Lung microvascular endothelial cell (primary cell): ENCODE measurements at regions not wholly inside any gene's neighbourhood (a gene's known extent, or its start where the extent isn't known, plus 50 kb on each side); places are given as distances from the start of the nearest gene placed in this dataset.
A peak's percentile ranks its signal among the peaks of the same experiment; 100 is the strongest.

Experiments used
- DNase-seq, 2 donors: peaks; one replicate each; pipeline versions ENCODE4 v3.0.0 to v3.0.0-alpha.2; 2010; ENCODE audit warnings: low read depth in 2 of 2

DNA sequence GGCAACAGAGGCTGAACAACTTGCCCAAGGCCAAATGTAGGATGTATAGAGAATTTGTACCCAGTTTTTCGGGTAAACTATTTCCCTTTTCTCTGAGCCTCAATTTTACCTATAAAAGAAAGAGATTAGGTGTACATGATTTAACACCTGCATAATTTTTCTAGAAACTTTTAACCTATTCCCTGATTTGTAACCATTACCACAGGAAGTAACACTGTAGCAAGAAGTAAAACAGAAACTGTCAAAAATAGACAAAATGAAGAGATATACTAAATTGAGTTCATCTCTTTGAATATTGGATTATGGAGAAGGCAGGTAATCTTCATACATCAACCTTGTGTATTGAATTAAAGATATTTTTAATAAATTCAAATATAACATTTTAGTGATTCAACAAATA lies 136.2 kb downstream of the ZC3H11B start:
- DNase-seq: no peak

DNA sequence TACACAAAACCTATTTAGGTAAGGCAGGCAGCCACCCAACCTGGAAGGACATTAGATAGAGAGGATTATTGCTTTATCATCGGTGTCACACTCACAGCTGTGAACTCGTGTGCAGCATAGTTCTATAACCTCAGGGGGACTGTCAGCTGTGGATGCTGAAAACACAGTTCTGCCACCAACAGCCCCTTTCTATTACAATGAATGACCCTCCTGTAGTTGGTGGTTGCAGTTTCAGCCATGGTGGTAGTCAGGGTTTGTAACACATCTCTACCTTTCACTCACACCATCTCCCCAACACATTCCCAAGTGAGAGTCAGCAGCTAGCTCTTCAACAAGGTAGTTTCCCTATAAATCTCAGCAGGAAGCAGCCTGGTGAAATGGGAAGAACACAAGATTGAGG lies 136.8 kb downstream of the ZC3H11B start:
- no peak for DNase-seq

DNA sequence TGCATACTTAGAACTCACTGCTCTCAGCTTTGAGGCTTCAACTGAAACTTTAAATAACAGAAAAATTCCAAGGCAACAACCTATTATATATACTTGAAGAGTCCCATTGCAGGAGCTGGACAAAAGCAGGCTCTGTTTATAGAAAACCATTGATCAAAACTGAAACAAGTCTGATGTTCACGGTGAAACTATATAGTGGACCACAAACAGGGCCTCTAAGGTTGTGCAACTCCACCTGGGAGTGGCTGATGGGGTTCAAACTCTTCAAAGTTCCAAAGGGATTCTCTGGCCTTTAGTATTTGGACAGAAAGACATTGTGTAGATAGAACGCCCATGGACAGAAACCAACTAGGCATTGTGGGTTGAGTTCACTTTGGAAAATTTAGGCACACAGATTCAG lies 140.3 kb downstream of the ZC3H11B start:
- no peak for DNase-seq

DNA sequence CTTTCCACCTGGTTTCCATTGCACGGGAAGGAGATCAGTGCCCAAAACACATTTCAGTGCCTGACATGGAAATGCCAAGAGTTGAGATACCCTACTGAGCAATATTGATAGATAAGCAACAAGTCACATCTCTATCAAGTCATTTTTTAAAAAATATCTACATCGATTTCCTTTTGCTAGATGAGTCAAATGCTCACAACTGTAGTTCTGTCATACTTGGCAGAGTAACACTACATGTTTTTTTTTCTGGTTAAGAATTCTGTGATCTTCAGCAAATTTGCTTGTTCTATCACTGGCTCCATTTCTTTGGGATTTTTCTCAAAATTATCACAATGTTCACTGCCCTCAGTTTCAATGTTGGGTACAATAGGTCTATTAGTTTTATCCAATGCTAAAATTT lies 145.4 kb downstream of the ZC3H11B start:
- no peak for DNase-seq

DNA sequence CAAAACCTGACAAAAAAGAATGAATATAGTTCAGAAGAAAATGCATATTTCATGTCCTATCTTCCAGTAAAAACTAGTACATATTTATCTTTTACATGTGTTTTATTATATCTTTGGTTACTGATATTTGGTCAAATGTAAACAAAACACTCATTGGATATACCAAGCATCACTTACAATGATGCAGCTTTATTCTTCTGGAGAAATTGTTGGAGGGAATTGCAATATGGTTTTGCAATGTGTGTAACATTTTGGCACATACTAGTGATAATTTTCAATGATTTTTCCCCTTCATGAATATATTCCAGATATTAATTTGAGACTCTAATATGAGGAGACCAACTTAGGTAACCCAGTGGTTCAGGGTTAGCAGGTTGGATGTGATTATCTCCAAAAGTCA lies 146.1 kb downstream of the ZC3H11B start:
- no peak for DNase-seq

DNA sequence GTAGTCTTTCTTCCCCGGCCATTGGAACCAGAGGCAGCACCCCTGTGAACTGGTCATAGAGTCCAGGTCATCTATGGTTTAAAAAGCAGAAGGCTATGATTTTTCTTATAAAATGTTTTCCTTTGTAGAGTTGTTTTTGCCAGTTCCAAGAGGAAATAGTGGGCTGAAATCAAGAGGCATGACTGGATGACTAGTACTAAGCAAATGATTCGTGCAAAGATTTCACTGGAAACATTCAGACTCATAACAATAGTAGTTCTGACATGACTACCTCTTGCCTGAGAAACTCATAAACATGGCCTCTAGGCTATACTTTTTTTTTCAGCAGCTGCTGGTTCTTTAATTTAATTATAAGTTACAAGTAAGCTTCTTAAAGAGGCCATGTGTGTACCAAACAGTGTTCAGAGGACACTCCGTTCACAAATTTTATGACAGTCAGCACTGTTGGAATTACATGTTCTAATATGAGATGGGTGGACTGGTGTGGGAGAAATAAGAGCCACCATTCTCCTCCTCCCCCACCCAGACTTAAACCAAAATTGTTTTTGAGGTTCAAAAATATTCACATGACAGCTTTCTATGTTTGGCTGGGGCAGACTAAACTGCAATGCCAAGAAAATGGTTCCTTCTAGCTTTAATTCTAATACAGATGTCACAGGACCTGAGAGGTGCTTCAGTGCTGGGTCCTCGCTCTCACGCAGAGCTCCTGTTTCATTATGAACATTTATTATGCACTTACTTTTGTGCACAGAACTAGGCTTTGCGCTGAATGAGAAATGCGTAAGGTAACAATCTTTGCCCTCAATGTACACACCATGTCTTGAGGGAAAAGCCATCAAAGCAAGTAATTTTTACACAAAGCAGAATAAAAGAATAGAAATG lies 147.5 kb downstream of the ZC3H11B start:
- DNase-seq: peak in 1 of 2 donors; percentile 10

DNA sequence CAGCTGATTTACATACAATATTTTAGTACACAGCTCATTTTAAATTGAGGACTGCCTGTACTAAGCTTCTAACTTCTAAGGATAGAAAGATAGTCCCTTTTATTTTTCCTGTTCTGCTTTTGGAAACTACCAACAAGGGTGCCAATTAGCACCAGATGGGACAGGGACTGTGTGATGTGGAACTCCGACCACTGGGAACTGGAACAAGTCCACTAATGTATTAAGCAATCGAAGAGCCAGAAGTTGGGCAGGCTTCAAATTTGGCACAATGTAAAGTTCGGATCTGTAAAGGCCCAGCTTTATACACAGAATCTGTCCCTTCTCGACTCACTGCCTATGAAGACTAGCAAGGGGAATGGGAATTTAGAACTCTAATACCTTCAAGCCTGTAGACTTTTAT lies 149.3 kb downstream of the ZC3H11B start:
- DNase-seq: no peak

DNA sequence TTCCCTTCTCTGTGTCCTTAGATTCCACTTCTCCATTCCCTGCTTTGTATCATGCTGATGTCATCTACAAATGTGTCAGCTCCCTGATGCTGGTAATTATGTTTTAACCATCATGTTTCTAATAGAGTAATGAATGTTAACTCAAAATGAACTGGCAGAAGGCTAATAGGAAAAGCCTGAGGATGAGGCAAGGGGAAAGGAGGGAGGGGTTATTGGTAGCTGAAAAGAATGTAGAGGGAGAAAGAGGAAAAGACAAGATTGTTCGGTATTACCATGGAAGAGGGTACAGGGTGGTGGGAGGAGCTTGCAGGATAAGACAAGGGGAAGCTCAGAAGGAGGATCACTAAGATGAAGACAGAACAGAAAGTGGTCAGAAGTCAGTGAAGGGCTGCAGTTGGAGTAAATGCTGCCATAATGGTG lies 150.9 kb downstream of the ZC3H11B start:
- DNase-seq: no peak

DNA sequence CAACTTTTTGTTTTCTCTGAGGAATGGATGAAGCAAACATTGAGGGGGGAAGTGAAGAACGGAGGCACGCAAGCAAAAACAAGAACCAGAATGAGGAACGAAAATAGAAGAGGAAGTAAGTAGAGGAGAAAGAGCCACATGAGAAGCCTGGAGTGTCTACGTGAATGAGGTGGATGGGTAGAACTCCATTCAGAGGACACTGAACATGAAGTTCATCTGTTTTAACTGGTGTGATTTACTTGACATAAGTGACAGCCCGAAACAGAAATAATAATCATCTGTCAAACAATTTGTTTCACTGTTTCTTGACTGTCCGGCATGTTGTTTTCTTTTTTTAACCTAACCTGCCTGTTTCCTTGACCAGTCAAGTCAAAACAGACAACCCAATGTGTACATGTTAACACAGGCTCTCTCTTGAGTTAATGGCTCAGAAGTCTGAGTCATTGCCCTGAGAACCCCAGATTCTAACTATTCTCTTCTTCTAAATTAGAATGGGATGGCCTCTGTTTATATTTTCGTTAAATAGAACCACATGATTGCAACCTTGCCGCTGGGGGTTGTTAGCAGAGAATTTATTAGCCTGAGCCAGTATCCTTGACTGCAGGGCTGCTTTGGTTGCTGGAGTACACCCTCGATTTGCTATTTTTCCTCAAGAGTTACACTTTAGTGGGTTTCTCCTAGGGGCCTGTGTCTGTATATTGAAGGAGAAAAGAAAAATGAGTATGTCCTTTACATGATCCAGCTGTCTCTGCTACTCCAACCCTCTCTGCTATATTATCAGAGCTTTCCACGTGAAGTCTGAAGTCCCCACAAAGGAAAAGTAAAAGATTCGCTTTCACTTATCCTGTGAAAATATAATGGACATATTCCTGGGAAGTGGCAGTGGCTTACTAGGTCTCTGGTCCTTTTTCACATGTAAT lies 151.7 kb downstream of the ZC3H11B start:
- DNase-seq: no peak

DNA sequence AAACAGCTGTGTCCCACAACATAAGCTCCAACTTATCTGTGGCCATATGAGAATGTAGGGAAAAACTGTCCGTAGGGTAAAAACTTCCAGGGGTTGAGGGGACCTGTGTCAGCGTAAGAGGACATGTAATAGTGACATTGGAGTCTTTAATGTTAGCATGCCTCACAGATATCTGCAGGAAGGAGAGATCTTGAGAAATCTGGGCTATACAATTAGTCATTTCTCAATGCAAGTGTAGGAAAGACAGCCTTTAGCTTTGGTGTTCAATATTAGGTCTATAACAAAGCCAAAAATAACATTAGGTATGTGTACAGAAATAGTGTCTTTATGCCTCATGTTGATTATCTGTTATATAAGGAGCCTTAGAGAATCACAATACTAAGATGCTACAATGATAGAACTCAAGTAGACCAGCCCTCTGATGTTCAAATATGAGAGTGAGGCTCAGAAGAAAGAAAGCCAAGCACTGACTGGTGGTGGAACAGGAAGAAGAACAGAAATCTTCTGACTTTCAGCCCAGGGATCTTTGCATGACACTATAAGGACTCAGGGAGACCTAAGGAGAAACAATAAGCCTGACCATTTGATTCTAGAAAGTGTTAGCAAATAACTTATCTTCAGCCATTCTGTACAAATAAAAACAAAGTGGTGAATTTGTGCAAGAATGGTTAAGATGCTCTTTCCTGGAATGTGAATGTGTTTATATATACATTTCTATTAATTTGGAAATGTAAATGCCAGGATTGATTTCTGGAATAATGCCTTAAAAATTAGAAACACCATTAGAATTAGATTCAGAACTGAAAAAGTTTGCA lies 152.6 kb downstream of the ZC3H11B start:
- no peak for DNase-seq

DNA sequence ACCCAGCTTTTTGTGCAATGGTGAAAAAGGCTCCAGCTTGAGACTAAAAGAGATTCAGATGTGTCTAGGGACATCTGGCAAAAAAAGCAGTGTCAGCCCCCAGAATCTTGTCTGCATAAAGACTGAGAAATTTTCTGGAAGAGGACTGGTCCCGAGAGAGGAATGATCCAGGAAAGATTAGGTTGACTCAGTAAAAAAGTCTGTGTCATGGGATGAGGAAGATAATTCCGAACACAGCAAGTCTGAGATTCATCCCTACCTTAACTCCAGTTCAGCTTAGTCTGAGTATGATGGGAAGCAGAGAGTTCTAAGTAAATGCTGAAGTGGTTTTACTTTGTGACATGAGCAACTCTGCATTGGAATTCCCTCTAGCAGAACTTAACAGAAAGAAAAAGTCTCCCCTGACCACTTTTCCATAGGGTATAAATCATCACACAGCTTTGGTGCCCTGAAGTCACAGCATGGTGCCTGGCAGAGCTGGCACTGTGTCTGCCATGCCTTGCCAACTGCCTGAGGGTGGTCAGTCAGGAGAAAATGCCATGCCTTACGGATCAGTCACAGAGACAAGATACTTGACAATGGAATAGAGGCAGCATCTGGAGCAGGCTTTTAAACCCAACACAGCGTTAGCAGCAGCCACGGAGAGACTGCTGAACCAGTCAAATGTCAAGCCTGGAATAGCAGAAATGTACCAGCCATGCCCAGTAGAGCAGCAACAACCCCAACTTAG lies 153.4 kb downstream of the ZC3H11B start:
- no peak for DNase-seq

DNA sequence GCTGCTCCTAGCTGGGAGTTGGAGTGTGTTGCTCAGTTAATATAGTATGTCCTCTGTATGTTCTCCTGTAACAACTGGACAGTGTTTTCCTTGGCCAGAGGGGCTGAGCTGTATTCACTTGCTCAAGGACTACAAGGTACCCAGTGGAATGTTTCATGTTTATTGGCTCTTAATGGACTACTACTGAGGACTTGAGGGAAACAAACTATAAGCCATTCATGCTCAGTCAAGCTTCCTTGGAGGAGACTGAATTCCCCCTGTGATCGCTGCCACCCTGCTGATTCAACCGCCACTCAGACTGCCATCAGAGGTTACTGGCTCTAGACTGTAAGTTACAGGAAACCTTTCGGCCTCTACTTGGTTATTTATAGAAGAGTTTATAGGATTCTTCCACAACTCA lies 166.6 kb downstream of the ZC3H11B start:
- DNase-seq: no peak

DNA sequence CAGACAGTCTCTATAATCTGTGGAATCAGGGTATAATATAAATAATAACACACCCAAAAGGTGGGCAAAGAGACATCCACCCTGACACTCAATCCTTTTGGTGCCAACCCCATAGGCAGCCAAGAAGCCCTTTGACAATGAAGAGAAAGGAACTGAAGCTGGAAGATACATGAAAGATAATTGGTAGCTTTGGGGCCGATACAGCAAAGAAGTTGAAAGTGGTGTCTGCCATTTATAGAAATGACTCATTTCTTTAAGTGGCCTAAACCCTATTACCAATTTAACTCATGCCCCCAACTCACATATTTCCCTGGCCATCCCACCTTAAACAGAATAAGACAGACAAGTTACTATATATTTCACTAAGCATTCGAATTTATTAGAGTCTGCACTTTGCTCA lies 167.0 kb downstream of the ZC3H11B start:
- no peak for DNase-seq

DNA sequence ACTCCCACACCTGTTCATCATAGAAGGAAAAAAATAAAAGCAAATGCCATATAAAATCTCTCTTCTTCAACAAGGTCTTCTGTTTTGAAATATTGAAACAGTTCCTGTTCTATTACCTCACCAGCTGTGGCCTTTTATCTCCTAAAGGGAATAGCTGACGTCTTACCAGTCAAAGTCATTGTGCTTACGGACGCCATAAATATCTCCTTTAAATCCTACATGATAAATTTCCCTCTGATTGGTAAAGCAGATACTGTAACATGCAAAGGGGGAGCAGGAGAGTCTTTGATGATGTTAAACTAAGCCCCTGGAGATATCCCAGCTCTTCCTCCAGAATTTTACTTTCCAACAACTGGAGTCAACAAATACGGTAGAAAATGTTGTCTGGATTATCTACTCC lies 168.4 kb downstream of the ZC3H11B start:
- no peak for DNase-seq

DNA sequence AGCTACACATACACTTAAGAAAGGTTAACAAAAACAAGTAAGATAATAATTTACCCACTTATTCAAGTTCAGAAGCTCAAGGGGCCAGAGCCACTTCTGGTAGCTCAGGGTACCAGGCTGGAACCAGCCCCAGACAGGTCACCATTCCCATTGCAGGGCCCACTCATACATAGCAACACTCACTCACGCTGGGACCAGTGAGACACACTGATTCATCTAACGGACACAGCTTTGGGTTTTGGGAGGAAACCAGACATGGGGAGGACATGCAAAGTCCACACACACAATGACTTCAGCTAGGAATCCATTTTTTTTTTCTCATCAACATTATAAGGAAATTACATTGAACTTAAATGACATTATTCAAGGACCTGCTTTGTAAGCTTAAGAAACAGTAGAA lies 169.1 kb downstream of the ZC3H11B start:
- DNase-seq: peak in 1 of 2 donors; percentile 13

DNA sequence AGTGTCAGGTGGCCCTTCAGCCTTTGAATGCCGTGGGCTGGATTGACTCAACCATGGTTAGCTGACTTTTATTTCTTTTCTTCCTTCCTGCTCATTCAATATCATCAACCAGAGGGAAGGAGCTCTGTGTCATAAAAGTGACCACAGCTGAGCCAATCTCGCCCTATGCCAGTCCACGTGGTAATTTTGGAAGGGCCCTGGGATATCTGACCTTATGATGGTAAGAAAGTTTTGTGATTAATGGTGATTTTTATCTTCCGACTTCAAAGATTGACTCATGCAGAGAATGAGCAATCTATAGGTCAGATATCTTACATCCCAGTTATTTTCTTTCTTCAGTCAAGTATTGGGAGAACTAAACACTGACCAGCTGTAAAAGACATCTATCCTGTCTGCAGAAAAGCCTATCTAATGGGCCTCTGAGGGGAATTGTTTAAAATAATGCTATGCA lies 170.3 kb downstream of the ZC3H11B start:
- DNase-seq: peak in 1 of 2 donors; percentile 51

DNA sequence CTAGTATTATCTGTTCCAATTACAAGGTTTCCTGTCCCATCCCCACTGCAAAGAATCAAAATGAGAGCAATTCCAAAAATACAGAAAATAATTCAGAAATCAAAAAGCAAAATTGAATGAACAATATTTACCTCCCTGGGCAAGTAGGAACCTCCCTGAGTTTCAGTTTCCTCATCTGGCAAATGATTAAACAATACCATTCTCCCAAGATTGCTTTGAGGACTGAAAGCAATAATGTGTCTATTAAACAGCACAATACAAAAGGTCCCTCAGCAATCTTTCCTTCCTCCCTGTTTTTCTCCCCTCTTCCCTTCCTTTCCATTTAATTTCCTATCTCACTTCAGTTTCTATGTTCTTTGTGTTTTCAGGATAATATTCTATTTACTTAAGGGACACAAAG lies 171.0 kb downstream of the ZC3H11B start:
- DNase-seq: no peak

DNA sequence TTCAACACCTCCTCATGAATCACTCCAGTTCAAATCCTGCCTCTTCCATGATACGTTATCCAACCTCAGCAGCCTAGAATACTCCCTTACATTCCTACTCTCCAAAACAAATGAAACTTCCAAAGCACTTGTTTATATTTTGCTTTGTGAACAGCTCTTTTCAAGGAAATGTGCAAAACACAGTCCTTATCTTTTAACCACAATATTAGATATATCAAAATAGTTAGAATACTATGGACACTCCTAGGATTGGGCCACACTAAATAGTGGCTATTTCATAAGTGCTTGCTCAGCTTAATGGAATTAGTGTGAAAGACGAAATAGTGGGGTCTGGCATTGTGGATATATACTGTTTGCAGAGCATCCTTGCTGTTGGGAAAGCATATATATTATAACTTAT lies 173.5 kb downstream of the ZC3H11B start:
- no peak for DNase-seq

DNA sequence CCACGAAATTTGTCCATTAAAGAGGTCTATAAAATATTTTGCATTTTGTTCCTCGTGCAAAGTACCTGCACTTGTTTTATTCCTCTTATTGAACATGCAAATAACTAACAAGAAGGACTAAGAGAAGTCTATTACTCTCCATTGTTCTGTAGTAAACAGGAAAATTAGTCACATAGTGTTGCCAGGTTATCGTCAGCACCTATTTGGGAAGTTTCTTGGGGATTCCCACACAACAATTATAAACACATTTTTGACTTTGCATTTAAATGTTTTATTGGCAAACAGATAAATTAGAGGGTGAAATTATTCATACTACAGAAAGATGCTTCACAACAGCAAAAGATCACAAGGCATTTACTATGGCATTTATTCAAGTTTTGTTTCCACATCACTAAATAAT lies 174.5 kb downstream of the ZC3H11B start:
- DNase-seq: peak in 1 of 2 donors; percentile 69

DNA sequence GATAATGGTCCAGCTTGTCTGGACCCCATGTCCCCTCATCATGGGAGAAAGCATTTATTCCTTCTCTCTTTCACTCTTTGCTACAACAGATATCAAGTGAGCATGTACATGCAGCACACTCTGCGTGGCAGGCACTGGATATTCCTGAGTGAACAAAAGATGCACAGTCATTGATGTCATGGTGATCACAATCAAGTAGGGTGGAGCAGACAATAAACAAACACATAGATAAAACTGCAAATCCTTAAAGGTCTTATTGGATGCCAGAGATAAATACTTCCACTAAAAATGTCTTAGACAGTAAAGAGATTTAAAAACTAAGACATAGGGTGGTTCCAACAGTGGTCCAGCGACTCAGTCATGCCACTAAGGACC lies 178.0 kb downstream of the ZC3H11B start:
- DNase-seq: no peak
